Erythroblast (primary cell): ENCODE measurements at regions not wholly inside any gene's neighbourhood (a gene's known extent, or its start where the extent isn't known, plus 50 kb on each side); places are given as distances from the start of the nearest gene placed in this dataset.

Source experiments
- GATA1 ChIP-seq: IDR thresholded peaks from 2 replicates; pipeline ENCODE4 v1.6.1; 2011; ENCODE audit warnings: low read depth, mild to moderate bottlenecking, control low read depth, low read length, moderate library complexity
- POLR2A ChIP-seq: IDR thresholded peaks from 2 replicates; pipeline ENCODE4 v1.6.1; 2011; ENCODE audit warnings: mild to moderate bottlenecking, low read length

DNA sequence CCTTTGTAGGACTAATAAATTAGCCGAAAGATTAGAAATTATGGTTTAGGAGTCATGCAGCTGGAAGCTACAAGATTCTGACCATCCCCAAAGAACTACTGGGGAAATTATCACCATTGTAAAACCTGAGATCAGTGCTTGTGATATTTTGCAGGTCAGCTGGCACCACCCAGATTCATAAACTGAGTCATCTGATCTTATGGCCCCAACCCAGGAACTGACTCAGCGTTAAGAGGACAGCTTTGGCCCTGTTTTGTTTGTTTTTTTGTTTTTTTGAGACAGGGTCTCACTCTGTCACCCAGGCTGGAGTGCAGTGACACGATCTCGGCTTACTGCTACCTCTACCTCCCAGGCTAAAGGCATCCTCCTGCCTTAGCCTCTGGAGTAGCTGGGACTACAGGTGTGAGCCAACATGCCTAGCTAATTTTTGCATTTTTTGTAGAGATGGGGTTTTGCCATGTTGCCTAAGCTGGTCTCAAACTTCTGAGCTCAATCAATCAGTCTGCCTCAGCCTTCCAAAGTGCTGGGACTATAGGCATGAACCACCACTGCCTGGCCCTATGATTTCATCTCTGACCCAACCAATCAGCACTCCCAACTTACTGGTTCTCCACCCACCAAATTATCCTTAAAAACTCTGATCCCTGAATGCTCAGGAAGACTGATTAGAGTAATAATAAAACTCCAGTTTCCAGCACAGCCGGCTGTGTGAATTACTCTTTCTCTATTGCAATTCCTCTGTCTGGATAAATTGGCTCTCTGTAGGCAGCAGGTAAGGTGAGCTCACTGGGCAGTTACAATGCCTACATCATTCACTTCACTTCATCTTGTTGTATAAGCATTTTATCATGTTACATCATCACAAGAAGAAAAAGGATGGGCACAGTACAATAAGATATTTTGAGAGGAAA is 79.4 kb upstream of the KSR1 start:
- TF ChIP-seq POLR2A: no peak
- no peak for TF ChIP-seq GATA1
